A549 (cell line): ENCODE measurements at regions not wholly inside any gene's neighbourhood (a gene's known extent, or its start where the extent isn't known, plus 50 kb on each side); places are given as distances from the start of the nearest gene placed in this dataset.

ENCODE experiments used
- ATAC-seq, 2 experiments: fragments of 200-7000 bp in 1 of 2; fragments of >200 bp in 1 of 2; cut with Nextera tagmentation in 1 of 2; cut with Tn5 transposase in 1 of 2; 3 replicates each; pipeline versions ENCODE4 v1.8.0 to v1.9.1; 2018 to 2020; ENCODE audit warnings: mild to moderate bottlenecking in 1 of 2, moderate library complexity in 1 of 2
- CTCF ChIA-PET: fragments of 300-600 bp; sonication (Branson Sonifier 250); formaldehyde crosslinking; extraction: SDS; loops from one replicate; lab custom pipeline; 2021; ENCODE audit warnings: antibody characterized with exemption, inconsistent platforms; lab: Yijun Ruan, JAX
- POLR2A ChIA-PET: fragments of 350-600 bp; formaldehyde crosslinking; extraction: SDS; loops from one replicate; lab custom pipeline; 2021; ENCODE audit warnings: antibody characterized with exemption, inconsistent platforms; lab: Yijun Ruan, JAX
- DNase-seq, 2 experiments: peaks; one replicate each; pipeline versions ENCODE4 v3.0.0 to v3.0.0-alpha.2; 2011 to 2016; ENCODE audit warnings: low read depth in 1 of 2, low spot score in 1 of 2
- FAIRE-seq: peaks from 2 replicates; lab custom pipeline; 2011; peaks lifted over from hg19 to GRCh38; lab: Jason Lieb, UNC
- H3K27ac ChIP-seq, 2 experiments: fragments of >200 bp; sonication (Bioruptor Twin); formaldehyde crosslinking; 3 replicates each; pipeline ENCODE4 v1.5.1; 2016 to 2017
- H3K4me1 ChIP-seq: fragments of >200 bp; sonication (Bioruptor Twin); formaldehyde crosslinking; 3 replicates; pipeline ENCODE4 v1.6.1; 2016
- H3K4me2 ChIP-seq: fragments of >200 bp; sonication (Bioruptor Twin); formaldehyde crosslinking; 3 replicates; pipeline ENCODE4 v1.6.1; 2016
- H3K4me3 ChIP-seq: fragments of >200 bp; sonication (Bioruptor Twin); formaldehyde crosslinking; 3 replicates; pipeline ENCODE4 v1.5.1; 2016
- H3K9me3 ChIP-seq: fragments of >200 bp; sonication (Bioruptor Twin); formaldehyde crosslinking; 3 replicates; pipeline ENCODE4 v1.6.1; 2016
- BHLHE40 ChIP-seq: IDR thresholded peaks from 2 replicates; pipeline ENCODE4 v1.6.1; 2012; ENCODE audit warnings: low read depth, low read length, inconsistent platforms
- CHD2 ChIP-seq: fragments of 150-350 bp; IDR thresholded peaks from 2 replicates; pipeline ENCODE4 v1.6.1; 2014; ENCODE audit warnings: low read length; ENCODE audit not compliant: partially characterized antibody
- CTCF ChIP-seq: fragments of >200 bp; sonication (Bioruptor Twin); formaldehyde crosslinking; IDR thresholded peaks from 3 replicates; pipeline ENCODE4 v1.5.1; 2016
- E2F6 ChIP-seq: IDR thresholded peaks from 2 replicates; pipeline ENCODE4 v1.6.1; 2012; ENCODE audit warnings: low read depth, borderline replicate concordance
- EHF ChIP-seq: fragments of 250-450 bp; sonication (Bioruptor Pico); IDR thresholded peaks from 2 replicates; pipeline ENCODE4 v1.5.0; 2020; ENCODE audit warnings: mild to moderate bottlenecking
- EP300 ChIP-seq, 2 experiments: fragments of >200 bp; sonication (Bioruptor Twin); formaldehyde crosslinking; IDR thresholded peaks; 2 replicates in 1 of 2; 3 replicates in 1 of 2; pipeline ENCODE4 v1.6.1; 2016 to 2017
- ESRRA ChIP-seq: fragments of 150-350 bp; IDR thresholded peaks from 2 replicates; pipeline ENCODE4 v1.6.1; 2014; ENCODE audit warnings: mild to moderate bottlenecking, low read length, borderline replicate concordance
- FOSL2 ChIP-seq, 2 experiments: fragments of 450-650 bp in 1 of 2; fragments of >200 bp in 1 of 2; sonication (Bioruptor Twin) in 1 of 2; formaldehyde crosslinking; IDR thresholded peaks; 2 replicates each; pipeline versions ENCODE4 v1.5.0 to v1.6.1; 2016 to 2020; ENCODE audit warnings: mild to moderate bottlenecking in 1 of 2, moderate library complexity in 1 of 2
- HDAC2 ChIP-seq: fragments of 200-600 bp; sonication (generic); IDR thresholded peaks from 2 replicates; pipeline ENCODE4 v1.6.1; 2016
- HEYL ChIP-seq: fragments of 250-450 bp; sonication (Bioruptor Pico); IDR thresholded peaks from 2 replicates; pipeline ENCODE4 v1.8.0; 2021; ENCODE audit warnings: mild to moderate bottlenecking, moderate library complexity
- JUNB ChIP-seq: fragments of >200 bp; sonication (Bioruptor Twin); formaldehyde crosslinking; IDR thresholded peaks from 2 replicates; pipeline ENCODE4 v1.6.1; 2016
- KDM1A ChIP-seq: fragments of 200-600 bp; sonication (generic); IDR thresholded peaks from 2 replicates; pipeline ENCODE4 v1.6.1; 2016; ENCODE audit warnings: low read depth, mild to moderate bottlenecking
- MAFK ChIP-seq: fragments of 450-650 bp; IDR thresholded peaks from 2 replicates; pipeline ENCODE4 v1.6.1; 2014; ENCODE audit not compliant: partially characterized antibody
- MAX ChIP-seq: IDR thresholded peaks from 2 replicates; pipeline ENCODE4 v1.6.1; 2012
- NFE2L2 ChIP-seq: fragments of 150-350 bp; conservative IDR thresholded peaks from 2 replicates; pipeline ENCODE4 v1.6.1; 2014; ENCODE audit warnings: low read length
- NPAS2 ChIP-seq: fragments of 250-450 bp; sonication (Bioruptor Pico); IDR thresholded peaks from 2 replicates; pipeline ENCODE4 v1.8.0; 2022; ENCODE audit warnings: mild to moderate bottlenecking, moderate library complexity, borderline replicate concordance
- NR3C1 ChIP-seq: fragments of >200 bp; sonication (Bioruptor Twin); formaldehyde crosslinking; IDR thresholded peaks from 3 replicates; pipeline ENCODE4 v1.6.1; 2017
- PBX3 ChIP-seq: IDR thresholded peaks from 2 replicates; pipeline ENCODE4 v1.6.1; 2012
- POLR2A ChIP-seq: IDR thresholded peaks from 2 replicates; pipeline ENCODE4 v1.6.1; 2012; ENCODE audit warnings: mild to moderate bottlenecking, low read length
- POLR2AphosphoS2 ChIP-seq: conservative IDR thresholded peaks from 2 replicates; pipeline ENCODE4 v1.6.1; 2012; ENCODE audit warnings: low read length, improper control_type of control experiment, inconsistent platforms
- RAD21 ChIP-seq, 2 experiments: fragments of >200 bp in 1 of 2; sonication (Bioruptor Twin) in 1 of 2; formaldehyde crosslinking in 1 of 2; IDR thresholded peaks in 1 of 2; conservative IDR thresholded peaks in 1 of 2; 2 replicates in 1 of 2; 3 replicates in 1 of 2; pipeline ENCODE4 v1.6.1; 2012 to 2018; ENCODE audit warnings: inconsistent platforms in 1 of 2
- SMC3 ChIP-seq: fragments of >200 bp; sonication (Bioruptor Twin); formaldehyde crosslinking; IDR thresholded peaks from 3 replicates; pipeline ENCODE4 v1.6.1; 2018; ENCODE audit warnings: inconsistent platforms
- TP53 ChIP-seq: fragments of 250-450 bp; sonication (Bioruptor Pico); IDR thresholded peaks from 2 replicates; pipeline ENCODE4 v1.5.0; 2021; ENCODE audit warnings: mild to moderate bottlenecking, moderate library complexity
- USF2 ChIP-seq: fragments of 450-650 bp; IDR thresholded peaks from 2 replicates; pipeline ENCODE4 v1.6.1; 2014; ENCODE audit warnings: antibody characterized with exemption
- ZC3H11A ChIP-seq: fragments of 450-650 bp; IDR thresholded peaks from 2 replicates; pipeline ENCODE4 v1.6.1; 2014; ENCODE audit warnings: antibody characterized with exemption, mild to moderate bottlenecking
- WGBS: methylation state at CpG from one replicate; pipeline ENCODE4 v1.1.6; 2017; ENCODE audit errors: missing lambda C conversion rate; 5-methylcytosine and 5-hydroxymethylcytosine counted together

GRCh38 chr7:52253953-52254352, 781.5 kb upstream of the POM121L12 start:
- ATAC-seq (no peak), FAIRE-seq (no peak)
- H3K4me2 ChIP-seq, result no peak overlapping the region
- CTCF ChIA-PET, result no interaction called here
- TF ChIP-seq JUNB (no peak), POLR2A (no peak), HDAC2 (no peak)
- TF ChIP-seq, all 56 proteins: peak for 0
- POLR2A ChIA-PET, result no interaction called here
- Histone ChIP-seq H3K4me1 (no peaks in the 10 kb centered on the region), H3K27ac (no peak overlapping the region), H3K4me3 (no peak overlapping the region), H3K9me3 (no peaks in the 10 kb centered on the region)
- WGBS, result 2% methylated on average over 5 of the region's 5 CpGs
- DNase-seq, result no peak

GRCh38 chr7:52249741-52250140, 785.7 kb upstream of the POM121L12 start:
- no peak for FAIRE-seq
- Histone ChIP-seq H3K4me1 (no peaks in the 10 kb centered on the region), H3K27ac (no peak overlapping the region), H3K9me3 (no peaks in the 10 kb centered on the region), H3K4me3 (no peak overlapping the region), H3K4me2 (no peak overlapping the region)
- ChIA-PET CTCF (no interaction called here), POLR2A (no interaction called here)
- TF ChIP-seq BHLHE40 (no peak), TP53 (CRISPR knock-in tag) (no peak), KDM1A (no peak), CHD2 (no peak), ZC3H11A (no peak), MAFK (no peak), RAD21 (conservative IDR thresholded peaks at IDR 0.05 in 1 of 2, IDR thresholded peaks at IDR 0.05 in 1 of 2) (no peak), EP300 (IDR thresholded peaks at IDR 0.05) (no peak), JUNB (no peak), USF2 (no peak)
- ATAC-seq, result no peak
- WGBS, result 16% methylated on average over 6 of the region's 6 CpGs
- DNase-seq, result no peak

- Histone ChIP-seq H3K4me3 (no peak overlapping the region), H3K4me1 (no peaks in the 10 kb centered on the region), H3K27ac (no peak overlapping the region), H3K9me3 (no peaks in the 10 kb centered on the region), H3K4me2 (no peak overlapping the region)
- POLR2A ChIA-PET, result no interaction called here
- ATAC-seq (no peak), DNase-seq (no peak), FAIRE-seq (no peak)
- TF ChIP-seq HEYL, result no peak
- 8% methylated on average over 4 of the region's 4 CpGs for WGBS
- CTCF ChIA-PET, result no interaction called here
These were observed 787.9 kb upstream of the POM121L12 start for GRCh38 chr7:52247518-52247917.

- TF ChIP-seq NFE2L2 (no peak), PBX3 (no peak), EHF (no peak), ESRRA (no peak), MAX (no peak), POLR2AphosphoS2 (no peak), EP300 (IDR thresholded peaks at IDR 0.05) (no peak), JUNB (no peak), NPAS2 (CRISPR knock-in tag) (no peak), E2F6 (no peak), NR3C1 (no peak), SMC3 (no peak), CTCF (no peak), FOSL2 (IDR thresholded peaks at IDR 0.05) (no peak), FOSL2 (CRISPR knock-in tag; IDR thresholded peaks at IDR 0.05) (no peak)
- ChIA-PET POLR2A (no interaction called here), CTCF (no interaction called here)
- no peak overlapping the region for H3K4me3 ChIP-seq
- ATAC-seq (no peak), FAIRE-seq (no peak), DNase-seq (no peak)
- no peaks in the 10 kb centered on the region for H3K9me3 ChIP-seq
- no peaks in the 10 kb centered on the region for H3K4me1 ChIP-seq
- WGBS, result 52% methylated on average over 3 of the region's 3 CpGs
- H3K4me2 ChIP-seq, result no peak overlapping the region
- H3K27ac ChIP-seq, result no peak overlapping the region
These were observed 791.7 kb upstream of the POM121L12 start for GRCh38 chr7:52243685-52244084.
